Adrenal gland (tissue), 5 donors: ENCODE measurements at regions not wholly inside any gene's neighbourhood (a gene's known extent, or its start where the extent isn't known, plus 50 kb on each side); places are given as distances from the start of the nearest gene placed in this dataset.

Experiments
- CTCF ChIP-seq, 6 experiments: fragments of 450-650 bp in 4 of 6; fragments of 200-600 bp in 2 of 6; sonication (generic) in 1 of 6; IDR thresholded peaks; 1 replicate in 5 of 6; 2 replicates in 1 of 6; pipeline versions ENCODE4 v1.5.1 to v1.8.0; 2016 to 2021; ENCODE audit warnings: antibody characterized with exemption in 6 of 6, mild to moderate bottlenecking in 2 of 6, moderate library complexity in 1 of 6
- POLR2A ChIP-seq, 2 donors: fragments of 450-650 bp; IDR thresholded peaks; one replicate each; pipeline ENCODE4 v1.6.1; 2017; ENCODE audit warnings: antibody characterized with exemption in 2 of 2, mild to moderate bottlenecking in 2 of 2, moderate library complexity in 1 of 2
- donor health status: DM: no; HTN: no; CAD: no.

- TF ChIP-seq CTCF (IDR thresholded peaks at IDR 0.05) (no peak), POLR2A (IDR thresholded peaks at IDR 0.05) (no peak)
These were observed 681.1 kb upstream of the FANCL start for GRCh38 chr2:58922245-58922644.
